MCF 10A (cell line): ENCODE measurements at regions not wholly inside any gene's neighbourhood (a gene's known extent, or its start where the extent isn't known, plus 50 kb on each side); places are given as distances from the start of the nearest gene placed in this dataset.

Experiments used
- BruUV-seq: library from RNA; stranded (reverse); fragments of 400-500 nt; replicated peaks from 2 replicates; lab custom pipeline; 2021; lab: Mats Ljungman, UMichigan
- CTCF ChIA-PET: fragments of 300-600 bp; sonication (Branson Sonifier 250); formaldehyde crosslinking; extraction: SDS; loops from one replicate; lab custom pipeline; 2021; ENCODE audit warnings: antibody characterized with exemption, inconsistent platforms; lab: Yijun Ruan, JAX
- POLR2A ChIA-PET: fragments of 300-600, 350-650 bp; sonication (Branson Sonifier 250); formaldehyde crosslinking; extraction: SDS; loops from one replicate; lab custom pipeline; 2020; ENCODE audit warnings: antibody characterized with exemption, inconsistent platforms; lab: Yijun Ruan, JAX
- DNase-seq: peaks from one replicate; pipeline ENCODE4 v3.0.0-alpha.2; 2018; ENCODE audit not compliant: unreplicated experiment
- H3K27ac Mint-ChIP-seq: one replicate; pipeline ENCODE4 v1.8.0; 2022; ENCODE audit warnings: mild to moderate bottlenecking, low read depth, mixed read lengths; ENCODE audit not compliant: unreplicated experiment
- H3K27me3 Mint-ChIP-seq: one replicate; pipeline ENCODE4 v1.8.0; 2022; ENCODE audit warnings: mixed read lengths; ENCODE audit not compliant: insufficient read depth, unreplicated experiment
- H3K36me3 Mint-ChIP-seq: one replicate; pipeline ENCODE4 v1.8.0; 2022; ENCODE audit warnings: mild to moderate bottlenecking, moderate library complexity, mixed read lengths; ENCODE audit not compliant: insufficient read depth, unreplicated experiment
- H3K4me1 Mint-ChIP-seq: one replicate; pipeline ENCODE4 v1.8.0; 2022; ENCODE audit warnings: mixed read lengths; ENCODE audit not compliant: insufficient read depth, unreplicated experiment
- H3K4me3 Mint-ChIP-seq: one replicate; pipeline ENCODE4 v1.8.0; 2022; ENCODE audit warnings: mild to moderate bottlenecking, moderate library complexity, mixed read lengths; ENCODE audit not compliant: unreplicated experiment
- H3K9me3 Mint-ChIP-seq: one replicate; pipeline ENCODE4 v1.8.0; 2022; ENCODE audit warnings: mixed read lengths; ENCODE audit not compliant: unreplicated experiment
- CTCF ChIP-seq: fragments of 200-600 bp; IDR thresholded peaks from one replicate; pipeline ENCODE4 v1.8.0; 2022; ENCODE audit warnings: antibody characterized with exemption, mild to moderate bottlenecking; ENCODE audit not compliant: unreplicated experiment
- intact Hi-C: fragments of 100-400 bp; cut with micrococcal nuclease; formaldehyde crosslinking; loops from 2 replicates; pipeline ENCODE4 v1.14.1; 2022

GRCh38 chr16:35463358-35463757 is 2003.9 kb downstream of the TP53TG3F start:
- BruUV-seq = no TSS peak
- Mint-ChIP-seq H3K9me3 (peaks cover 28% of the 10 kb centered on the region), H3K4me1 (peaks cover 6% of the 10 kb centered on the region), H3K27me3 (no peaks in the 10 kb centered on the region), H3K4me3 (no peak overlapping the region), H3K36me3 (no peaks in the 10 kb centered on the region), H3K27ac (no peak overlapping the region)
- TF ChIP-seq CTCF = no peak
- intact Hi-C loops = no loop called here
- ChIA-PET POLR2A (no interaction called here), CTCF (no interaction called here)
- no peak for DNase-seq

GRCh38 chr16:35480361-35480760 is 2020.9 kb downstream of the TP53TG3F start:
- BruUV-seq = no TSS peak
- Mint-ChIP-seq H3K27me3 (no peaks in the 10 kb centered on the region), H3K27ac (no peak overlapping the region), H3K36me3 (no peaks in the 10 kb centered on the region), H3K9me3 (peaks cover 9% of the 10 kb centered on the region), H3K4me1 (no peaks in the 10 kb centered on the region), H3K4me3 (no peak overlapping the region)
- ChIA-PET CTCF (no interaction called here), POLR2A (no interaction called here)
- intact Hi-C loops = no loop called here
- no peak for DNase-seq
- TF ChIP-seq CTCF = no peak

GRCh38 chr16:35480988-35481387 is 2021.6 kb downstream of the TP53TG3F start:
- DNase-seq = no peak
- ChIA-PET CTCF (no interaction called here), POLR2A (no interaction called here)
- Mint-ChIP-seq H3K36me3 (no peaks in the 10 kb centered on the region), H3K27ac (no peak overlapping the region), H3K4me3 (no peak overlapping the region), H3K9me3 (peaks cover 9% of the 10 kb centered on the region), H3K27me3 (no peaks in the 10 kb centered on the region), H3K4me1 (no peaks in the 10 kb centered on the region)
- intact Hi-C loops = no loop called here
- BruUV-seq = no TSS peak
- no peak for TF ChIP-seq CTCF

DNA sequence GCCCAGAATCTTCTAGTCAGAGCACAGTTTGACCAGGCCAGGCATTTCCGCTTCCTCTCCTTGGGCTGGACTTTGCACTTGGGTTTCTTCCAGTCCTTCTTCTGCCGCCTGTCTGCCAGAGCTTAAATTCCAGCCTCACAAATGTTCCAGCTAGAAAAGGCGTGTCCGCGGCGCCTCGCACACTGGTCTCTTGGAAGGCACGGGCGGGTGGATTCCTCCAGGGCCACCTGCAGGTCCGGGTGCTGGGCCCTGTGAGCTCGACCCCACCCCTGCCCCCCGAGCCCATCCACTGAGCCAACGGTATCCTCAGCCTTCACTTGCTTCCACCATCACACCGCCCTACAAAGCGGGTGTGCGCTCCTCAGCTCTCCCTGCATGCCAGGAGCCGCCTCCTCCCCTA is 2026.5 kb downstream of the TP53TG3F start:
- Mint-ChIP-seq H3K4me3 (no peak overlapping the region), H3K4me1 (no peaks in the 10 kb centered on the region), H3K36me3 (no peaks in the 10 kb centered on the region), H3K9me3 (peaks cover 14% of the 10 kb centered on the region), H3K27ac (no peak overlapping the region), H3K27me3 (no peaks in the 10 kb centered on the region)
- ChIA-PET CTCF (no interaction called here), POLR2A (no interaction called here)
- TF ChIP-seq CTCF = no peak
- no TSS peak for BruUV-seq
- DNase-seq = no peak
- intact Hi-C loops = no loop called here
